NCI-H82 (cell line): ENCODE measurements at regions not wholly inside any gene's neighbourhood (a gene's known extent, or its start where the extent isn't known, plus 50 kb on each side); places are given as distances from the start of the nearest gene placed in this dataset.

ENCODE experiments used
- DNase-seq: peaks from one replicate; lab custom pipeline; 2025; lab: John Stamatoyannopoulos, UW

- DNase-seq, result no peak
These were observed 106.3 kb downstream of the EBNA1BP2 start for GRCh38 chr1:43065616-43066399.

- DNase-seq, result no peak
These were observed 106.5 kb upstream of the SLC2A1 start for GRCh38 chr1:43065191-43065590.

- DNase-seq, result no peak
These were observed 104.9 kb upstream of the SLC2A1 start for GRCh38 chr1:43063394-43064219.

GRCh38 chr1:43062527-43063095 lies 103.9 kb upstream of the SLC2A1 start:
- DNase-seq, result no peak

GRCh38 chr1:43061757-43062156 lies 103.1 kb upstream of the SLC2A1 start:
- DNase-seq, result no peak

- DNase-seq, result no peak
These were observed 101.2 kb upstream of the SLC2A1 start for GRCh38 chr1:43059640-43060574.

GRCh38 chr1:43058545-43059360 lies 100.1 kb upstream of the SLC2A1 start:
- DNase-seq, result peak; percentile 72

GRCh38 chr1:43058056-43058455 lies 99.4 kb upstream of the SLC2A1 start:
- no peak for DNase-seq

- no peak for DNase-seq
These were observed 98.9 kb upstream of the SLC2A1 start for GRCh38 chr1:43057567-43057966.

- no peak for DNase-seq
These were observed 98.3 kb upstream of the SLC2A1 start for GRCh38 chr1:43056981-43057391.

- no peak for DNase-seq
These were observed 97.8 kb upstream of the SLC2A1 start for GRCh38 chr1:43056460-43056859.

GRCh38 chr1:43054961-43055360 lies 96.3 kb upstream of the SLC2A1 start:
- DNase-seq, result no peak

- no peak for DNase-seq
These were observed 94.2 kb upstream of the SLC2A1 start for GRCh38 chr1:43052786-43053439.

- no peak for DNase-seq
These were observed 93.7 kb upstream of the SLC2A1 start for GRCh38 chr1:43052322-43052721.

- peak; percentile 72 for DNase-seq
These were observed 90.8 kb upstream of the SLC2A1 start for GRCh38 chr1:43049481-43049880.

GRCh38 chr1:43048601-43049011 lies 89.9 kb upstream of the SLC2A1 start:
- DNase-seq, result peak; percentile 99

GRCh38 chr1:43047135-43047534 lies 88.5 kb upstream of the SLC2A1 start:
- DNase-seq, result no peak

GRCh38 chr1:43044572-43045361 lies 86.1 kb upstream of the SLC2A1 start:
- no peak for DNase-seq

GRCh38 chr1:43043695-43044094 lies 85.0 kb upstream of the SLC2A1 start:
- DNase-seq, result no peak
